MM.1S (cell line): ENCODE measurements at regions not wholly inside any gene's neighbourhood (a gene's known extent, or its start where the extent isn't known, plus 50 kb on each side); places are given as distances from the start of the nearest gene placed in this dataset.

Source experiments
- DNase-seq: peaks from one replicate; pipeline ENCODE4 v3.0.0-alpha.2; 2015
- H2AFZ ChIP-seq: fragments of 300-600 bp; sonication (generic); 2 replicates; pipeline ENCODE4 v1.6.0; 2016; ENCODE audit warnings: antibody characterized with exemption, low read length
- H3F3A ChIP-seq: fragments of 300-600 bp; sonication (generic); 2 replicates; pipeline ENCODE4 v1.6.1; 2016; ENCODE audit warnings: mild to moderate bottlenecking, antibody characterized with exemption, low read length, moderate library complexity, mixed read lengths; ENCODE audit not compliant: insufficient read depth
- H3K27ac ChIP-seq: fragments of 300-600 bp; sonication (generic); 2 replicates; pipeline ENCODE4 v1.5.1; 2016; ENCODE audit warnings: mild to moderate bottlenecking, low read length
- H3K27me3 ChIP-seq: fragments of 300-600 bp; sonication (generic); replicated peaks from 2 replicates; pipeline ENCODE4 v1.6.0; 2016; ENCODE audit warnings: low read length; ENCODE audit not compliant: insufficient read depth
- H3K36me3 ChIP-seq: fragments of 300-600 bp; sonication (generic); replicated peaks from 2 replicates; pipeline ENCODE4 v1.6.1; 2016; ENCODE audit warnings: mild to moderate bottlenecking, low read length, mixed read lengths; ENCODE audit not compliant: insufficient read depth
- H3K4me1 ChIP-seq: fragments of 300-600 bp; sonication (generic); 2 replicates; pipeline ENCODE4 v1.6.1; 2016; ENCODE audit warnings: low read length, mixed read lengths
- H3K4me2 ChIP-seq: fragments of 300-600 bp; sonication (generic); 2 replicates; pipeline ENCODE4 v1.6.0; 2016; ENCODE audit warnings: low read depth, low read length
- H3K4me3 ChIP-seq: fragments of 300-600 bp; sonication (generic); 2 replicates; pipeline ENCODE4 v1.5.1; 2016; ENCODE audit warnings: low read length, mixed read lengths
- H3K79me2 ChIP-seq: fragments of 300-600 bp; sonication (generic); 2 replicates; pipeline ENCODE4 v1.6.1; 2016; ENCODE audit warnings: mixed run types, low read length, mixed read lengths
- H3K9ac ChIP-seq: fragments of 300-600 bp; sonication (generic); 2 replicates; pipeline ENCODE4 v1.6.1; 2016; ENCODE audit warnings: low read length, mixed read lengths
- H3K9me2 ChIP-seq: fragments of 300-600 bp; sonication (generic); replicated peaks from 2 replicates; pipeline ENCODE4 v1.6.1; 2016; ENCODE audit warnings: mild to moderate bottlenecking, low read length, mixed read lengths; ENCODE audit not compliant: insufficient read depth
- H3K9me3 ChIP-seq: fragments of 300-600 bp; sonication (generic); replicated peaks from 2 replicates; pipeline ENCODE4 v1.6.1; 2016; ENCODE audit warnings: mild to moderate bottlenecking, low read length, mixed read lengths; ENCODE audit not compliant: insufficient read depth
- H4K20me1 ChIP-seq: fragments of 300-600 bp; sonication (generic); 2 replicates; pipeline ENCODE4 v1.6.1; 2016; ENCODE audit warnings: mild to moderate bottlenecking, low read length, moderate library complexity, mixed read lengths; ENCODE audit not compliant: insufficient read depth
- CTCF ChIP-seq: fragments of 300-600 bp; sonication (generic); IDR thresholded peaks from 2 replicates; pipeline ENCODE4 v1.5.1; 2016; ENCODE audit warnings: antibody characterized with exemption, low read length, mixed read lengths
- EZH2 ChIP-seq: fragments of 300-600 bp; sonication (generic); optimal IDR thresholded peaks from 2 replicates; pipeline ENCODE3; 2017; ENCODE audit warnings: low read depth, mild to moderate bottlenecking, antibody characterized with exemption, low read length, mixed read lengths
- EZH2phosphoT487 ChIP-seq: fragments of 300-600 bp; sonication (generic); IDR thresholded peaks from 2 replicates; pipeline ENCODE4 v1.6.1; 2018; ENCODE audit warnings: antibody characterized with exemption, low read length

GRCh38 chr2:49226360-49226759 is 72.0 kb upstream of the FSHR start:
- no peak overlapping the region for H3K4me3 ChIP-seq
- no peaks in the 10 kb centered on the region for H3K79me2 ChIP-seq
- no peaks in the 10 kb centered on the region for H3K36me3 ChIP-seq
- H3K9me3 ChIP-seq, result no peaks in the 10 kb centered on the region
- TF ChIP-seq CTCF, result no peak
- TF ChIP-seq EZH2, result no peak
- TF ChIP-seq EZH2phosphoT487, result no peak
- H4K20me1 ChIP-seq, result no peaks in the 10 kb centered on the region
- no peak for DNase-seq
- H3K9me2 ChIP-seq, result no peaks in the 10 kb centered on the region
- H3K4me2 ChIP-seq, result no peak overlapping the region
- no peaks in the 10 kb centered on the region for H3K27me3 ChIP-seq
- no peak overlapping the region for H3K27ac ChIP-seq
- no peaks in the 10 kb centered on the region for H3K4me1 ChIP-seq
- no peak overlapping the region for H3K9ac ChIP-seq
- H3F3A ChIP-seq, result no peaks in the 10 kb centered on the region
- no peak overlapping the region for H2AFZ ChIP-seq

- Histone ChIP-seq H3K27ac (no peak overlapping the region), H3K27me3 (no peaks in the 10 kb centered on the region), H3K4me3 (no peak overlapping the region), H3K4me2 (no peak overlapping the region), H2AFZ (no peak overlapping the region), H3K9me2 (no peaks in the 10 kb centered on the region), H3K4me1 (no peaks in the 10 kb centered on the region), H3K9me3 (no peaks in the 10 kb centered on the region), H3K79me2 (no peaks in the 10 kb centered on the region), H3K9ac (no peak overlapping the region), H3K36me3 (no peaks in the 10 kb centered on the region), H3F3A (no peaks in the 10 kb centered on the region), H4K20me1 (no peaks in the 10 kb centered on the region)
- TF ChIP-seq EZH2phosphoT487 (no peak), EZH2 (no peak), CTCF (no peak)
- no peak for DNase-seq
Measured at GRCh38 chr2:49225126-49225525, 70.8 kb upstream of the FSHR start.

- H3K9me2 ChIP-seq, result no peaks in the 10 kb centered on the region
- TF ChIP-seq CTCF (no peak), EZH2 (no peak), EZH2phosphoT487 (no peak)
- no peaks in the 10 kb centered on the region for H3K36me3 ChIP-seq
- no peaks in the 10 kb centered on the region for H3F3A ChIP-seq
- no peaks in the 10 kb centered on the region for H4K20me1 ChIP-seq
- no peaks in the 10 kb centered on the region for H3K27me3 ChIP-seq
- H3K9ac ChIP-seq, result no peak overlapping the region
- no peak overlapping the region for H3K4me2 ChIP-seq
- H3K4me3 ChIP-seq, result no peak overlapping the region
- no peaks in the 10 kb centered on the region for H3K79me2 ChIP-seq
- H3K9me3 ChIP-seq, result no peaks in the 10 kb centered on the region
- no peaks in the 10 kb centered on the region for H3K4me1 ChIP-seq
- no peak overlapping the region for H3K27ac ChIP-seq
- DNase-seq, result no peak
- no peak overlapping the region for H2AFZ ChIP-seq
Measured at GRCh38 chr2:49224426-49225010, 70.2 kb upstream of the FSHR start.
